DMS114 treated with DMSO at 0.1 percent for 48 hours (cell line): ENCODE measurements at regions not wholly inside any gene's neighbourhood (a gene's known extent, or its start where the extent isn't known, plus 50 kb on each side); places are given as distances from the start of the nearest gene placed in this dataset.

ENCODE experiments used
- DNase-seq: peaks from one replicate; lab custom pipeline; 2025; ENCODE audit not compliant: unreplicated experiment; lab: John Stamatoyannopoulos, UW

DNA sequence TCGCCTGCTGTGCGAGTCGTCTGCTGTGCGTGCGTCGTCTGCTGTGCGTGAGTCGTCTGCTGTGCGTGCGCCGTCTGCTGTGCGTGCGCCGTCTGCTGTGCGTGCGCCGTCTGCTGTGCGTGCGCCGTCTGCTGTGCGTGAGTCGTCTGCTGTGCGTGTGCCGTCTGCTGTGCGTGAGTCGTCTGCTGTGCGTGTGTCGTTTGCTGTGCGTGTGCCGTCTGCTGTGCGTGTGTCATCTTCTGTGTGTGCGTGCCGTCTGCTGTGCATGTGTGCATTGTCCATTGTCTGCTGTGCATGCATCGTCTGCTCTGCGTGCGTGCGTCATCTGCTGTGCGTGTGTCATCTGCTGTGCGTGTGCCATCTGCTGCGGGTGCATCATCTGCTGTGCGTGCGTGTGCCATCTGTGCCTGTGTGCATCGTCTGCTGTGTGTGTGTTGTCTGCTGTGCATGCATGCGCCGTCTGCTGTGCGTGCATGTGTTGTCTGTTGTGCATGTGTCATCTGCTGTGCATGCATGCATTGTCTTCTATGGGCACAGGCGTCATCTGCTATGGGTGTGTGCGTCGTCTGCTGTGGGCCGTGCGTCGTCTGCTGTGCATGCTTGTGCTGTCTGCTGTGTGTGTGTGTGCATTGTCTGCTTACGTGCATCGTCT lies 68.6 kb upstream of the IRX4 start:
- DNase-seq = no peak

DNA sequence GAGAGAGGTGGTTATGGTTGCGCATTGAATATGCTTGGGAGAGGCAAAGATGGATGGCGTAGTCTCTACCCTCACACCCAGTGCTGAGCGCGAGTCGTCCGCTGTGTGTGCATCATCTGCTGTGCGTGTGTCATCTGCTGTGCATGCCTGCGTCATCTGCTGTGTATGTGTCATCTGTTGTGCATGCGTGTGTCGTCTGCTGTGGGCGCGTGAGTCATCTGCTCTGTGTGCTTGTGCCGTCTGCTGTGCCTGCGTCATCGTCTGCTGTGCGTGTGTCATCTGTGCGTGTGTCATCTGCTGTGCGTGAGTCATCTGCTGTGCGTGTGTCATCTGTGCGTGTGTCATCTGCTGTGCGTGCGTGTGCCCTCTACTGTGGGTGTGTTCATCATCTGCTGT lies 68.0 kb upstream of the IRX4 start:
- DNase-seq = no peak

DNA sequence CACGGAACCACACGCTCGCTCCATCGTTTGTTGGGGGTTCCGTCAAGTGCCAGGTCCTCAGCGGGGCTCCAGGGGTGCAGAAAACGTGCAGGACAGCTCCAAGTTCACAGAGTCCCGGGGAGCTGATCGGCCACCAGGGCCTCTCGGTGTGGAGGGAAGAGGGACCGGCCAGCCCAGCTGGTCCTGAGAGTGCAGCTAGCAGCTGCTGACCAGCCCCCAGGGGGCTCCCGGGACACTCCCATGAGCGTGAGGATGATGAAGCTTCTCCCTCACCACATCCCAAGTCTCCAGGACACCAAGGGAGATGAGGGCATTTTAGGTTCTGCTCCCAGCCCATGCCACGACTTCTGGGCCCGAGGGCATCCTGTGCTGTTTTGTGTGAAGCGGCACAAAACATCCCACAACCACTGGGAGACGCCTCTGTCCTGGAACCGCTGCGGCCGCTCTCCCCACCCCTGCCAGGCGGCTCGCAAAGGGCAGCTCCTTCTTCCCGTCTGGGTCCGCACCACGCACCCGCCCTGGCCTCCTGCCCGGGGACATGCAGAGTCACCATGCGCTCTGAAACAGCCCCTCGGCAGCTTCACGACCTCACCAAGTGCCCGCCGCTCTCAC lies 67.5 kb upstream of the IRX4 start:
- no peak for DNase-seq

DNA sequence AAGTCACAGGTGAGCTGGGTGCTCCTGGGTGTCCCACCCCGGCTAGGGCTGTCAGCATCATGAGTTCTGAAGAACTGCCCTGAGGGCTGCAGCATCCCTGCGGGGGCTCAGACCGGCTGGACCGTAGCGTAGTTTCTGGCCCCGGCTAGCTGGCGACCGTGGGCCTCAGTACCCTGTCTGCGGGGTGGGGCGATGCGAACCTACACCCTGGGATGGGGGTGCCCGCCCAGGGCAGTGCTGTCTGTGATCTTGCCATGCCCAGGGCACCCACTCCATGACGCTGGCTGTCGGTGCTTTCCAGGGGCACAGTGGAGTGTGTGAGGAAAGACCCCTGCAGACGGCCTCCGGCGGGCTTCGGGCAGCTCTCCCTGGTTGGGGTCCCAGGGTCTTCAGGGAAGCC lies 66.5 kb upstream of the IRX4 start:
- DNase-seq = no peak

DNA sequence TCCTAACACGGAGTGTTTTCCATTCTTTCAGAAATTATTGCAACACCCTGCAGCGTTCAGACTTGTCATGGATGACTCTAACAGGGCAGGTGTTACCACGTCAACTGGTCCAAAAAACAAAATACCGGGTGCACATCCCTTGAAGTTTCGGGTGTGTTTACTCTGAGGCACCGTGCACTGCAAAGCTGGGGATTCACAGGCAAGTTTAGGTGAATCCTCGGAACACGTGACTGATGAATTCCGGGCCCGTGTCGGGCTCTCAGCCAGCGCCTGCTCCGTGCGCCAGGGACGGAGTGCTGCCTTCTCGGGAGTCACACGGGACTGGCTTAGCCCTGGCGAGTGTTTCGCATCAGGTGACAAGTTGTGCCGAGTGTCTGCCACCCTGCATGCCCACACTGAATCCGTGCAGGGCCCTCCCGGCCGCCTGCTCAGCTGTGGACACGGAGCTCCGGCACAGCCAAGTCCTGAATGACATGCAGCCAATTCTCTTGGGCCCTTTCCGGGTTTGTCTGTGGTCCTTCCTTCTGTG lies 66.0 kb upstream of the IRX4 start:
- no peak for DNase-seq

DNA sequence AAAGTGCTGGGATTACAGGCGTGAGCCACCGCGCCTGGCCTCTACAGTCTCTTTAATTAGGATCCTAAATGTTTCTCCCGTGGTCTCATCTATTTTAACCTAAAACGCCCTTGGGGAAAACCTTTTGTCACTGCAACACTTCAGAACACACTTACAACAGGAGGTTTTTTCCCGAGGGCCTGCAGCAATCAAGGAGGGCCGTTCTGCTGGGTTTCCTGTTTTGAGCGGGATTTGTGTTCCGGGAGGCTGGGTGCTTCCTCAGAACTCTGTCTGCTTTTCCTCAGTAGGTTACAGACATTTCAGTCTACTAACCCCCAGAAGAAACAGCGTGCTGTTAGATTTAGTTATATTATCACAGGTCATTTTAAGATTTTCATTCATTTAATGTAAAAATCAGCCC lies 65.4 kb upstream of the IRX4 start:
- no peak for DNase-seq

DNA sequence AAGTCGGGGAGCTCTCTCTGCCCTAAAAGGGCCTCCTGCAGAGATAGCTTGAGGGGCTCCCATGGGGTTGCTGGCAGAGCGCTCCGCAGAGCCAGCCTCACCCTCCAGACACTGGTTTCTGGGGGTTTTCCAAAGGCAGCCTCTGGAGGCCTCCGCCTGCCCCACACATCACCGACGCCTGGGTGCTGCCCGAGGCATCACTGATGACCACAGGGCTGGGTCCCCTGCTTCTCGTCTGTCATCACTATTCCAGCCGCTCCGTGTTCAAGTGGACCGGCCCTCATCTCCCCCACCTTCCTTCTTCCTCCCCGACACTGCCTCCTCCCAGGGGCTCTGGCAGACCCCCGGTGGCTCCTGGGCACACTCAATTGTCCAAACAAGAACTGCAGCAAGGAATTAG lies 64.1 kb upstream of the IRX4 start:
- DNase-seq = no peak

DNA sequence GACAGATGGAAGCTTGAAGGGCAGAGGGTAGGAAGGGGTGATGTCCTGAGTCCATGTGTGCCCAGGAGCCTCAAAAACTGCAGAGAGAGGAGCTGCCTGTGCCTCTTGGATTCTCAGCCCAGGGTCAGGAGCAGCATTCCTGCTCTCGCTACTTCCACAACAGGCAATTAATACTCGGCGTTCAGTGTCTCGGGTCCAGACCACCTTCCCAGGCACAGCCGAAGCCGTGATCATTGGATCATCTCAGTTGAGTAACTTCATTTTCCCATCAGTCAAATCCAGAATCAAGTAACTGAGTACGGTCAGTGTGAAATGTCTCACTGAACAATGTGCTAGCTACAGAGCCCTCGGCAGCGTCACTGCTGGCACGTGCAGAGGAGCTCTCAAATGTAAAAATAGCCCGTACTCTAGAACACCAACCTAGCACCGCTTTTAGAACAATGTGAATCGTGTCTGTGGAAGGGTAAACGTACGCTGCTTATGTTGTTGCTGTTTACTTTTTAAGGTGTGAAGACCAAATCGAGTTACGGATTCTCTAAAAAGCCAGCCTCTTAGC lies 63.5 kb upstream of the IRX4 start:
- DNase-seq = no peak

DNA sequence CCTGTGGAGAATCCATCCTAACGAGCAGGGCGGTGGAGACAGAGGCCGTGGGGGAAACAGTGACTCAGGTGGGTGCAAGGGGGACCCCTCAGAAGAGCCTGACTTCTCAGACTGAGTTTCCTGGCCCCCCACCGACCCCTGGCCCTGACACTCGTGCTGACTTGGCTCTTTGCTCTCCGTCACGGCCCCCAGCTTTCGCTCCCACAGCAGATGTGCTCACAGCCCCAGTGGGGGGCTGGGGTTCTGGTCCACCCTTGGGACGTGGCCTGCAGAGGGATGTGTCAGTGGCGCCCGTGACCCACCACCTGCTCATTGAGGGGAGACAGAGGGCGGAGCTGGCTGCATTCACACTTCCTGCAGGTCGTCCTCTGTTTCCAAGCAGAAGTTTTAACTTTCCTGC lies 62.9 kb upstream of the IRX4 start:
- no peak for DNase-seq

DNA sequence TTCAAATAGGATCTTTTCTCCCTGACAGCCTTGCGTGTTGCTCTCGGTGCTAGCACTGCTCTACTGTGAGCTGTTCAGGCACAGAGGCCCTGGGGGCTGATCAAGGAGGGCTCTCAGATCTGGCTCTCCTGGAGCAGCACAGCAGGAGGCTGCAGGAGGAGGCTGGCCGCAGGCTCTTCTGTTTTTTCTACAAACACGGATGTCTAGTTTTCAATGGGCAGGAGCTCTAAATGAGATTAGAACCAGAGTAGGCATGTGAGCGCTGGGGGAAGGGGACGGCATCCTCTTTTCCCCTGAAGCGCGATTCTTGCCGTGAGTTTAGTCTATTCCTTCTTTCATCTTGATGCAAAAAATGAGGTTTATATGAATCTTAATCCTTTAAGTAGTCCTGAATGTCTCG lies 61.7 kb upstream of the IRX4 start:
- DNase-seq = no peak

DNA sequence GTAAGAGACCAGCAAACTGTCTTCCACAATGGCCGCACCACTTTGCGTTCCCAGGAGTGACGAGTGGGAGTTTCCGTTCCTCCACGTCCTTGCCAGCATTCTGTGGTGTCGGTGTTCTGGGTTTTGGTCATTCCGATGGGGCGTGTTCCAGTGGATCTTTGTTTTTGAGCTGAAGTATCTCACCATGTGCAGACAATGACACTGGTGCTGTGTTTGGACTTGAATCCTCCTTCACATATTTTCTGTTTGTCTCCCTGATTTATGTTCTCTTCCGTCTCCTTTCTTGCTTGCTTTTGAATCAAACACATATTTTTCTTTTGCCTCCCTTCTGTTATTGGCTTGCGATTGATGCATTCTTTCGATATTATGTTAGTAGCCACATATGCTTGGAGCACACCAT lies 60.8 kb upstream of the IRX4 start:
- no peak for DNase-seq

DNA sequence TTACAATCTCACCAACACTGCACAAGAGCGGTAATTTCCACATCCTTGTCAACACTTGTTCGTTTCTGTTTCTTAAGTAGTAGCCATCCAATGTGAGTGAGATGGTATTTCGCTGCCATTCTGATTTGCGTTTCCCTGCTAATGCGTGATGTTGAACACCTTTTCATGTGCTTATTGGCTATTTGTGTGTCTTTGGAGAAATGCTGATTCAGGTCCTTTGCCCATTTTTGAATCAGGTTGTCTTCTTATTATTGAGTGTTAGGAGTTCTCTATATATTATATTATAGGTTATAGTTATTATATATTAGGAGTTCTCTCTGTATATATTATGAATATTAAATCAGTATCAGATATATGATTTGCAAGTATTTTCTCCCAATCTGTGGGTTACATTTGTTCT lies 59.9 kb upstream of the IRX4 start:
- DNase-seq = no peak

DNA sequence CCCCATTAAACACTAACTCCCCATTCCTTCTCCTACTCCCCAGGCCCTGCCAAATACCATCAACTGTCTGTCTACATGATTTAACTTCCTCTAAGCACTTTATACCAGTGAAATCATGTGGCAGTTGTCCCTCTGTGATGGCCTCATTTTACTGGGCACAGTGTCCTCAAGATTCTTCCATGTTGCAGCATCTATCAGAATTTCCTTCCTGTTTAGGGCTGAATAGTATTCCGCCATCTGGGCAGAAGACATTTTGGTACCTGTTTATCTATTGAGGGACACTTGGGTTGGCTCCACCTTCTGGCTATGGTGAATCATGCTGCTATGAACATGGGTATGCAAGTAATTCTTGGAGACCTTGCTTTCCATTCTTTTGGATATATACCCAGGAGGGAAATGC lies 59.4 kb upstream of the IRX4 start:
- DNase-seq = no peak

DNA sequence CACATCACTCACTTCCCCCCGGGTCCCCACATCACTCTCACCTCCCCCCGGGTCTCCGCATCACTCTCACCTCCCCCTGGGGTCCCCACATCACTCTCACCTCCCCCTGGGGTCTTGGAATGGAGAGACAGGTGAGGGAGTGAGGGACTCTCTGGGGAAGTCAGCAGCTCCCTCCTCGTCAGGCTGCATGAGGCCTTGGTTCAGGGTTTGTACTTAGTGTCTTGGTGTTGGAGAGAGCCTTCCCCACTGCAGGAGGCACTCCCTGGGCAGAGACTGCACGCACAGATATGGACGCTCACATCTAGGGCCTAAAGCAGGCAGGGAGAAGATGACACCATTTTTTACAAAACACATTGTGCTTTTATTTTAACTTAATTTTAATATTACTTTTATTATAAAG lies 56.5 kb upstream of the IRX4 start:
- no peak for DNase-seq

DNA sequence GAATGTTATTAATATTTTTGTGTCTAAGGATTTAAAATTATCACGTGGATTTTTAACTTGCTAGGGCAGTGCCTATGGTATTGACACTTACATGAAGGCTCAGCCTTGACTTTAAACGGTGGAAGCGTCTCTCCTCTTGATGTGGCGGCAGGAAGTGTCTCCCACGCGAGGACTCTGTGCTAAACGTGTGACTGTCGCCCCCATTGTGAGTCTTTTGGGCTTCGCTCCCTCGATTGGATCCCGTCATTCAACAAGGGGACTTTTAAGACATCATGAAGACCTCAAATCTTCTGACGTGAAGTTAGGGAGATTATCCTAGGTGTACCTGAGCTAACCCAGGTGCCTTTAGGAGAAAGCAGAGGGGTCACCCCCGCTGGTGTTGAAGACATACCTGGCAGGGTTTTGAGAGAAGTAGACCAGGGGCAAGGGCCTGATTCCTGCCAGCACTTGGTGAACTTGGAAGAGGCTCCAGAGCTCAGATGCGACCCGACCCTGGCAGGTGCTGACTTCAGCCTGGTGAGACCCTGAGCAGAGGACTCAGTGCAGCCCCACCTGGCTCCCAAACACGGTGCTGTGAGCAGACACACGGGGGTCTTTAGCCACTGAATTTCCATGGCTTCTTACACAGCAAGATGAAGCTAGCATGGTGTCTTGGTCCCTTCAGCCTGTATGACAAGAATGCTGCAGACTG lies 55.7 kb upstream of the IRX4 start:
- no peak for DNase-seq

DNA sequence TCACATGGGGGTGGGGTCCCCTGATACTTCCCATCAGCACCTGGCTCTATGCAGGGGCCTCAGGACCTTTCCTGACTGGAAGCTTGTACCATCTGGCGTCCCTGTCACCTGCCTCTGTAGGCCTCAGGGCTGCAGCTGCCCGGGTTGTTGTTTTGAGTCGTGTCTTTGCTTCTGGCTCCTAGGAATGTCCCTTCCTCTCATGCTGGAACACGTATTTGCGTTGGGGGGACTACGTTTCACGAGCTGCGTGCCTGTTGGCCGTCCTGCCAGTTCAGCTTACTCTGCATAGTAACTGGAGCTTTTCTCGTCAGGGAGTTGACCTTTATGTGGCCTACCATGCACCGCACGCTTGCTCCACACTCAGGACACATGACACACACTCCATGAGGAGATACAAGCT lies 54.9 kb upstream of the IRX4 start:
- DNase-seq = no peak

DNA sequence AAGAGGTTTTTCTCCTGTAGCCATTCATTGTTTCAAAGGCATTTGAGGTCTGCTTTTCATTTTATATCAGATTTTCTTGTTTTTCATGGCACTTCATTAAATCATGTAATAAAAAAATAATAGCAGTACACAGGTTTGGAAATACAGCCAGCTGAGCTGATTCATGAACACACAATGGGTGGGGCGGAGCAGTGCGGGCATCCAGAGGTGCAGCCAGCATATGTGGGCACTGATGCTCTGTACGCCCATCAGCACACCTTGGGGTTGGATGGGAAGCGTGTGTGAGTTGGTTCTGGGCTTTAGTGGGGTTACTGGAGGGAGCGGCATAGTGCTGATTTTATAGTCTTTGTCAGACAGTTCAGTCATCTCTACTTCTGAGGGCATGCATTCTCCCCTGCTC lies 54.2 kb upstream of the IRX4 start:
- no peak for DNase-seq

DNA sequence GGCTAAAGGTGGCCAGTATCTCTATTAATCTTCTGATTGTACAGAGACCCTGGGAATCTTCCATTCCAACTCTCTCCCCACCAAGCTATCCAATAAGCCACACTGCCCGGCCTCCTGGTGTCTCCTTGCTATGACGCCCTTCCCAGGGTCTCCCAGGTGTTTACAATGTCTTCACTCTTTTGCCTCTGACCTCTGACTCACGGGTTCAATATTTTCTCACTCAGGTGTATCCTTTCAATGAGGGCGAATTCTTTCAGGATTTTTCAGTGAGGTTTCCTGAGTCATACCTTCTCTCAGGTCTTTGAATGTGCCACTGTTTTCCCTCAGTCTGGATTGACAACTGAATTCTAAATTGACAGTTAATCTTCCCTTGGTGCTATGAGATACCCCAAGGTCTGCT lies 53.7 kb upstream of the IRX4 start:
- no peak for DNase-seq

DNA sequence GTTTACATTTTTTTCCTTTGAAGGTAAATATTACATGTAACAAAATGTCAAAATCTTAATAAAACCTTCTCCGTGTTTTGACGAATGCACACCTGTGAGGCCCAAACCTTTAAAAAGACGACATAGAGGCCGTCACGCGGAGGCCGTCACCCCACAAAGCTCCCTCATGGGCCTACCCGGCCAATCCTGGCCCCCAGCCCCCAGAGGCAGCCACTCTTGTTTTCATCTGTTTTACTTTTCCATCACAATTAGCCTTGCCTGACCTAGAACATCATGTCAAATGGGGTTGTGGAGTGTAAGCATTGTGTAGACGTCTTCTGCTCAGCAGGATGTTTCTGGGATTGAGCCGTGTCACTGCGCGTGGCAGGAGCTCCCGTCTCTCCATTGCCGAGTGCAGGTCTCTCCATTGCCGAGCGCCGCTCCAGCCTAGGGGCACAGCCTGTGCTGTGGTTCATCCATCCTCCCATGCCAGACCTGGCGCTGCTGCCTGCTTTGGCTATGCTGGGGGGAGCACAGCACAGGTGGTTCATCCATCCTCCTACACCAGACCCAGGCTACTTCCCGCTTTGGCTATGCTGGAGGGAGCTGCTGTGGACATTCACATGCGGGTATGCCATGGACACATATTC lies 52.2 kb upstream of the IRX4 start:
- no peak for DNase-seq

DNA sequence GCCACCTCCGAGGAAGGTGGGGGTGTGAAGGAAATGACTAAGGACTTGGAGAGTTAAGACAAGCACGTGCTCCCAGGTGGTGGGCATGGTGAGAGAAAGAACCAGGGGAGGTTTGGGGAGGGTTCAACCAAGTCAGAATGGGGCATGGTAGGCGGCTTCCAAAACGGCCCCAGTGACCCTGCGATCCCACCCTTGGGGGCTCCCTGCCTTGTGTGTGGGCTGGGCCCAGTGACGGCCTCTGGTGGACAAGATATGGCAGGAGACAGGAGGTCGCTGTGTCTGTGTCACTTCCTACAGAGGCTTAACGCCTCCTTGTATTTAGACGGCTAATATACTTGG lies 51.3 kb upstream of the IRX4 start:
- DNase-seq = no peak

DNA sequence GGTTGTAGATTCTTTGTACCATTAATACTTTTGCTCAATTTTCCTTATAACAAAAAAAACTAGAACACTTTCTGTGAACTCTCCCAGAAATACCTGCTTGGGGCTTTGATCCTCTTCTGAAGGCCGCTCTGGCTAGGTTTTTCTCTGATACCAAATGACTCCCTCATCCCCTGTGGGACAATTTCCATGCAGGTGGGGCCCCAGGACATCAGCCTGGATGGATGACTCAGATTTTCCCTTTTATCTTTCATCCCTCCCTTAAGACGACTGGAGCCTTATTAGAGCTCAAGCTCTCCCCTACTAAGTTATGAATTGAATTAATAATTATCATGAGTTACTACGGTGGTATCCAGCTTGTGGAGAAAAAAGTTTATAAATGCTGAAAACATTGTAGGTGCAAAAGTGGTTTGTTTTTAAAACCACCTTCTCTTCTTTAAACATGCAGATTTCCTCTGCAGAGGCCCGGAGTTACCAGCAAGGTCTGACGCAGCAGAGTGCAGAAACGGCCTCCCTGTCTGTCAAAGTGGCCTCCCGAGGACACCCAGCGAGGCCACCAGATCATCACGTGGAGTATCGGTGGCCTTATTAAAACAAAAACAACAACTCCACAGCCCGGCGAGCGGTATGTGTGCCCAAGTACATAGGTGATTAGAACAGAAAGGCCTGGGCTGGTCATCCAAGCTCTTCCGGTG lies 50.8 kb upstream of the IRX4 start:
- no peak for DNase-seq
